ENCODE measurements at regions not wholly inside any gene's neighbourhood (a gene's known extent, or its start where the extent isn't known, plus 50 kb on each side); places are given as distances from the start of the nearest gene placed in this dataset.

GRCh38 chr15:39456582-39457330 lies 124.1 kb upstream of the THBS1 start:
- Histone ChIP-seq H3K27ac (ENCODE audit: insufficient read depth, low read depth, low read length) (no peak overlapping the region), H3K4me3 (replicated peaks in 1 of 3; ENCODE audit: insufficient read depth in 1 of 3, low read depth in 1 of 3, low read length in 3 of 3) (no peak overlapping the region), H3K9me1 (replicated peaks; ENCODE audit: control insufficient read depth, extremely low read depth, insufficient read depth, low read length) (no peaks in the 10 kb centered on the region), H3K36me3 (ENCODE audit: control insufficient read depth in 2 of 2, extremely low read depth in 1 of 2, insufficient read depth in 2 of 2, low read length in 2 of 2) (no peaks in the 10 kb centered on the region), H3K9ac (replicated peaks; ENCODE audit: extremely low read depth, insufficient read depth, low read length) (no peak overlapping the region), H4K20me1 (replicated peaks; ENCODE audit: control insufficient read depth, extremely low read depth, insufficient read depth, low read length) (no peaks in the 10 kb centered on the region), H3K9me3 (replicated peaks; ENCODE audit: control insufficient read depth, insufficient read depth, low read length) (no peaks in the 10 kb centered on the region), H2AFZ (ENCODE audit: low read depth, low read length) (no peak overlapping the region), H3K4me1 (ENCODE audit: control insufficient read depth, extremely low read depth, insufficient read depth, low read length) (peaks cover 7% of the 10 kb centered on the region), H3K27me3 (ENCODE audit: control insufficient read depth in 2 of 2, insufficient read depth in 2 of 2, low read length in 2 of 2) (no peaks in the 10 kb centered on the region), H3K79me2 (ENCODE audit: control insufficient read depth, insufficient read depth, low read length) (no peaks in the 10 kb centered on the region), H3K4me2 (ENCODE audit: insufficient read depth, low read length) (no peak overlapping the region)
- BruUV-seq (replicated peaks): no TSS peak
- intact Hi-C loops (cut with micrococcal nuclease) (no loop called here), dilution Hi-C loops (cut with MboI; ENCODE audit: extremely low pct_ligation_motif_present, low sequenced_read_pairs) (no loop called here)
- FAIRE-seq (no peak), DNase-seq (ENCODE audit: low read depth, low spot score) (no peak)
- ChIA-PET CTCF (interaction anchor here (0.8 to 1.1 kb wide), 2 partner anchors 15 to 45 kb away, joined by 3 read pairs; no protein-coding TSS in a partner anchor), POLR2A (no interaction called here)
- TF ChIP-seq POLR2A (IDR thresholded peaks at IDR 0.05; ENCODE audit: low read depth, low read length) (no peak), GATA2 (IDR thresholded peaks at IDR 0.05; ENCODE audit: insufficient read depth, insufficient read length, low read depth, low read length) (no peak), FOS (IDR thresholded peaks at IDR 0.05; ENCODE audit: borderline replicate concordance, insufficient read depth, low read length) (no peak), CTCF (IDR thresholded peaks at IDR 0.05; ENCODE audit: extremely low read depth in 1 of 2, insufficient read depth in 1 of 2, low read depth in 1 of 2, low read length in 2 of 2) (no peak), MAX (IDR thresholded peaks at IDR 0.05; ENCODE audit: insufficient read depth, insufficient read length) (no peak), MYC (IDR thresholded peaks at IDR 0.05; ENCODE audit: low read depth, low read length) (no peak), POLR2AphosphoS5 (IDR thresholded peaks at IDR 0.05; ENCODE audit: insufficient read depth, low read depth, low read length) (no peak)

Data from endothelial cell of umbilical vein (primary cell).